ENCODE measurements at regions not wholly inside any gene's neighbourhood (a gene's known extent, or its start where the extent isn't known, plus 50 kb on each side); places are given as distances from the start of the nearest gene placed in this dataset.

- Histone ChIP-seq H3K27ac (ENCODE audit: low read depth in 1 of 2, low read length in 2 of 2) (no peak overlapping the region), H3K27me3 (ENCODE audit: control insufficient read depth in 2 of 2, insufficient read depth in 2 of 2, low read length in 2 of 2) (no peaks in the 10 kb centered on the region), H3K79me2 (ENCODE audit: insufficient read depth, low read length) (no peaks in the 10 kb centered on the region), H4K20me1 (ENCODE audit: insufficient read depth, low read length) (no peaks in the 10 kb centered on the region), H2AFZ (ENCODE audit: insufficient read depth, low read depth, low read length, poor library complexity, severe bottlenecking) (no peak overlapping the region), H3K4me3 (replicated peaks in 1 of 3; ENCODE audit: low read depth in 2 of 3, low read length in 3 of 3) (no peak overlapping the region), H3K9me3 (replicated peaks in 1 of 2; ENCODE audit: control insufficient read depth in 1 of 2, insufficient read depth in 1 of 2, low read length in 2 of 2) (no peaks in the 10 kb centered on the region), H3K36me3 (replicated peaks in 1 of 2; ENCODE audit: control insufficient read depth in 1 of 2, insufficient read depth in 2 of 2, low read length in 2 of 2) (no peaks in the 10 kb centered on the region), H3K4me2 (replicated peaks; ENCODE audit: extremely low read depth, low read length, poor library complexity, severe bottlenecking) (no peak overlapping the region), H3K9ac (ENCODE audit: insufficient read depth, low read length, poor library complexity, severe bottlenecking) (no peak overlapping the region), H3K4me1 (ENCODE audit: control insufficient read depth in 1 of 2, insufficient read depth in 2 of 2, low read length in 2 of 2) (no peaks in the 10 kb centered on the region)
- H3K9me3 Mint-ChIP-seq = peaks cover 0 to 6% (median 0%) of the 10 kb centered on the region in 7 donors
- DNase-seq = no peak
- WGBS (ENCODE audit: insufficient coverage) = 78% methylated on average over 5 of the region's 5 CpGs
- TF ChIP-seq CTCF (IDR thresholded peaks at IDR 0.05) = no peak
- no peaks in the 10 kb centered on the region for H3K27me3 Mint-ChIP-seq (ENCODE audit: low read depth in 3 of 3)
- no peaks in the 10 kb centered on the region for H3K36me3 Mint-ChIP-seq
- H3K4me1 Mint-ChIP-seq = no peaks in the 10 kb centered on the region
- no peak overlapping the region for H3K27ac Mint-ChIP-seq
- intact Hi-C loops (cut with micrococcal nuclease) = no loop called here
- H3K4me3 Mint-ChIP-seq = no peak overlapping the region
These were observed 470.0 kb upstream of the CAMK1G start for GRCh38 chr1:209113521-209113920.

- no CpG with 5 or more reads among the region's 1 CpG for WGBS (ENCODE audit: insufficient coverage)
- Histone ChIP-seq H3K9me3 (replicated peaks in 1 of 2; ENCODE audit: control insufficient read depth in 1 of 2, insufficient read depth in 1 of 2, low read length in 2 of 2) (peaks cover 0 to 3% of the 10 kb centered on the region in 2 donors), H3K27ac (ENCODE audit: low read depth in 1 of 2, low read length in 2 of 2) (no peak overlapping the region), H3K27me3 (ENCODE audit: control insufficient read depth in 2 of 2, insufficient read depth in 2 of 2, low read length in 2 of 2) (no peaks in the 10 kb centered on the region), H3K4me2 (replicated peaks; ENCODE audit: extremely low read depth, low read length, poor library complexity, severe bottlenecking) (no peak overlapping the region), H4K20me1 (ENCODE audit: insufficient read depth, low read length) (no peaks in the 10 kb centered on the region), H3K79me2 (ENCODE audit: insufficient read depth, low read length) (no peaks in the 10 kb centered on the region), H3K4me1 (ENCODE audit: control insufficient read depth in 1 of 2, insufficient read depth in 2 of 2, low read length in 2 of 2) (no peaks in the 10 kb centered on the region), H2AFZ (ENCODE audit: insufficient read depth, low read depth, low read length, poor library complexity, severe bottlenecking) (no peak overlapping the region), H3K36me3 (replicated peaks in 1 of 2; ENCODE audit: control insufficient read depth in 1 of 2, insufficient read depth in 2 of 2, low read length in 2 of 2) (no peaks in the 10 kb centered on the region), H3K9ac (ENCODE audit: insufficient read depth, low read length, poor library complexity, severe bottlenecking) (no peak overlapping the region), H3K4me3 (replicated peaks in 1 of 3; ENCODE audit: low read depth in 2 of 3, low read length in 3 of 3) (no peak overlapping the region)
- TF ChIP-seq CTCF (IDR thresholded peaks at IDR 0.05) = no peak
- DNase-seq = no peak
- intact Hi-C loops (cut with micrococcal nuclease) = no loop called here
- Mint-ChIP-seq H3K36me3 (no peaks in the 10 kb centered on the region), H3K4me3 (no peak overlapping the region), H3K9me3 (peaks cover 0 to 8% (median 3%) of the 10 kb centered on the region in 7 donors), H3K27ac (no peak overlapping the region), H3K4me1 (no peaks in the 10 kb centered on the region), H3K27me3 (ENCODE audit: low read depth in 3 of 3) (no peaks in the 10 kb centered on the region)
These were observed 466.8 kb upstream of the CAMK1G start for GRCh38 chr1:209116705-209117104.
